T-helper 17 cell (primary cell): ENCODE measurements at regions not wholly inside any gene's neighbourhood (a gene's known extent, or its start where the extent isn't known, plus 50 kb on each side); places are given as distances from the start of the nearest gene placed in this dataset.

Source experiments
- ATAC-seq: fragments of 150-1000 bp; cut with Tn5 transposase; 2 replicates; pipeline ENCODE4 v1.10.0; 2021; ENCODE audit warnings: mild to moderate bottlenecking, moderate library complexity
- DNase-seq, 3 donors: peaks; one replicate each; pipeline versions ENCODE4 v3.0.0 to v3.0.0-alpha.2; 2020 to 2021
- H3K9me3 ChIP-seq: one replicate; pipeline ENCODE4 v1.7.0; 2013; ENCODE audit warnings: low read length, mild to moderate bottlenecking; ENCODE audit not compliant: control insufficient read depth, poor library complexity, severe bottlenecking
- H3K27ac Mint-ChIP-seq: one replicate; pipeline ENCODE4 v1.8.0; 2022; ENCODE audit warnings: mild to moderate bottlenecking, moderate library complexity, mixed read lengths
- H3K27me3 Mint-ChIP-seq: one replicate; pipeline ENCODE4 v1.8.0; 2022; ENCODE audit warnings: mixed read lengths
- H3K36me3 Mint-ChIP-seq: one replicate; pipeline ENCODE4 v1.8.0; 2022; ENCODE audit warnings: low read depth, mixed read lengths
- H3K4me1 Mint-ChIP-seq: one replicate; pipeline ENCODE4 v1.8.0; 2022; ENCODE audit warnings: mild to moderate bottlenecking, mixed read lengths
- H3K4me3 Mint-ChIP-seq: one replicate; pipeline ENCODE4 v1.8.0; 2022; ENCODE audit warnings: mild to moderate bottlenecking, moderate library complexity, mixed read lengths

DNA sequence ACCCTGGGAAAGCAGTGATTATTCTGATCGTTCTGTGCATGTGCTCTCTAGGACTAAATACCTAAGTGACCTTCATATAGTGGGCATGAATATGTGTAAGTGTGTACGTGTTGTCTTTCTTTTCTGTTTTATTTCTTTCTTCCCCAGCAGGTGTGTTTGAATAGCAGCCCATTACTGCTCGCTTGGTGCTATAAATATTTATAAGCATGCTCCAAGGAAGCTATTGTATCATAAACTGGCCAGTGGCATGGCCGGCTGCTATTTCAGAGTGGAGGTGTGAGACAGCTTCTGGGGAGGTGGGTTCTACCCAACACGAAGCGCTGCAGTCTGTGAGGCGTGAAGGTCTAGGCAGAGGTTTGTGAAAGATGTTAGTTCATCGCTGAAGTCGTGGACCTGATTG, 641.8 kb downstream of the NTRK3 start:
- Mint-ChIP-seq H3K4me1 (no peaks in the 10 kb centered on the region), H3K27me3 (peaks cover 13% of the 10 kb centered on the region), H3K4me3 (no peak overlapping the region), H3K36me3 (peaks cover 2% of the 10 kb centered on the region), H3K27ac (no peak overlapping the region)
- H3K9me3 ChIP-seq: no peaks in the 10 kb centered on the region
- no peak for DNase-seq
- ATAC-seq: no peak

DNA sequence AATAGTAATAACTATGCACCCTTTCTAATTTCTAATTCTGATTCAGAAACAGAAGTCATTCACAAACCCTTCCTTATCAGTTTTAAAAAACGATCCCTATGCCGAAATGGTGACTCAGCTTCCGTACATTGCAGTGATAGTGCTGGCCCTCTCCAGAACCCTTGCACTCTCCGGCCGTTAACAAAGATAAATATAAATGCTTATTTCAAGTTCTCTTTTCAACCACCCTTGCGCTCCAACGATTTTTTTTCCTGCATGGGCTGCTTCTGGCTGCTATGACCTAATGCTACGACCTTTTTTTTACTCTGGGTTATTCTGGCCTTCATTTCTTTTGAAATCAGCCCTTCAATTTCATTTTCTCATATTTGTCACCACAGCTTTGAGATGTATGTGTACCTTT, 646.2 kb downstream of the NTRK3 start:
- H3K27ac Mint-ChIP-seq: no peak overlapping the region
- H3K4me1 Mint-ChIP-seq: no peaks in the 10 kb centered on the region
- no peak overlapping the region for H3K4me3 Mint-ChIP-seq
- no peaks in the 10 kb centered on the region for H3K9me3 ChIP-seq
- H3K36me3 Mint-ChIP-seq: peaks cover 2% of the 10 kb centered on the region
- no peak for DNase-seq
- peaks cover 15% of the 10 kb centered on the region for H3K27me3 Mint-ChIP-seq
- no peak for ATAC-seq

DNA sequence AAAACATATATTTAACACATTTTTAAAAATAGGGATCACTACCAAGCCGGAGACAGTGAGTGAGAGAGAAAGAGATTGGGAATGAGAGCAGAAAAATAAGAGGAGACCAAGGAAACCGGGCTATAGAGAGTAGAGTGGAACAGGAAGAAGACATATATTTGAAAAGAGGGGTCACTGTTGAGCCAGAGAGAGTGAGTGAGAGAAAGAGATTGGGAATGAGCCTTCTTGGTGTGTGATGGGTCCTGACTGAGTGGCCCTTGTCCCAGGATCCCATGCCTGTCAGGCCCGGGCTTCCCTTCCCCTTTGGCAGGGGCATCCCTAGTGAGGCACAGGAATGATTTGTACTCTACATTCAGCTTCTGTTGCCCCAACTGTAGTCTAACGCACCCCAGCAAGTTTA, 646.6 kb downstream of the NTRK3 start:
- H3K9me3 ChIP-seq: no peaks in the 10 kb centered on the region
- ATAC-seq (no peak), DNase-seq (no peak)
- Mint-ChIP-seq H3K36me3 (peaks cover 2% of the 10 kb centered on the region), H3K4me1 (no peaks in the 10 kb centered on the region), H3K27me3 (peaks cover 15% of the 10 kb centered on the region), H3K4me3 (no peak overlapping the region), H3K27ac (no peak overlapping the region)

DNA sequence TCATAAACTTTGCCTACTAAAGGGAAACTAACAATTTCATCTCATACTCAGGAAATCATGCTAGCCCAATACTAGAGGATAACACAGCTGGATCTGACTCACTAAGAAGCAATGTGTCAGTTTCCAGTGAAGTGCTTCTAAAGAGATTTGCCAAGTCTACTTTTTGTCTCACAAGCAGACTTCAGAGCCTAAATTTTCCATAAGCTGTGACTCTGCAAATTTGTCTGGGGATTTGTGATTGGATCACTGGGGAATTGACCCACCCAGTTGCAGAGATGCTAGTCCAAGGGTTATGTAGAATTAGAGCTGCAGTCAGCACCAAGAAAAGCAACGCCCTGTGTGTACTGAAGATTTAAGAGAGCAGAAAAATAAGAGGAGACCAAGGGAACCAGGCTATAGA, 647.1 kb downstream of the NTRK3 start:
- Mint-ChIP-seq H3K27ac (no peak overlapping the region), H3K4me1 (no peaks in the 10 kb centered on the region), H3K27me3 (peaks cover 15% of the 10 kb centered on the region), H3K4me3 (no peak overlapping the region), H3K36me3 (peaks cover 2% of the 10 kb centered on the region)
- DNase-seq: no peak
- no peaks in the 10 kb centered on the region for H3K9me3 ChIP-seq
- ATAC-seq: no peak

DNA sequence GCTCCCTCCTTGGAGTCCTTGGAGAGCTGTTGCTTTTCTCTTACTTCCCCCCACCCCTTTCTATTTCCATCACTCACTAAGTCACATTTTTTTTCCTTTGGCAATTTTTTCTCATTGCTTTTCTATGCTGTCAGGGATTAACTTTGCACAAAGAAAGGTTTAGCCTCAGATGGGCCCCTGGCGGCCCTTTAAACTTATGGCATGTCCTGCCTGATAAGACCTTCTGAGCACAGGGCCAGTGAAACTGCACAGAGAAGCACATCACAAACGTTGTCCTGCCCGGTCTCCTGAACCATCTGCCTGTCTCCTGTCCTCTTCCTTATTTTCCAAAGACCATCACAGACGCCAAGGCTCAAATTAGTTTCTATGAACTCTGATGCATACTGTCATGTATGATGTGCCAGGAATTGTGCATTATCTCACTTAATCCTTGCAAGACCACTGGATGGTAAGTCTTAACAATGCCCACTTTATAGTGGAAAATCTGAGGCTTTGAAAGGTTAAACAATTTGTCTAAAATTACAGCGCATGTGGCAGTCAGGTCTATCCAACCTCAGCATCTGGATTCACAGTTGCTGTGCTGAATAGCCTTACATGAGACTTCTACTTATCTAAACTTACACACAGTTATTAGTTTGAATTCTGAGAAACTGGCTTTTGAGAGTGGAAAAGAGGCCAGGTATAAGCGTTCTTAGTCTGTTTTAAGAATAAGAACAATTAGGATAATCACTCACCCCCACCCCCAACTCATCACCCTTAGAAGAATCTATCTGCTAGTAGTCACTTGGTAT, 648.1 kb downstream of the NTRK3 start:
- H3K4me3 Mint-ChIP-seq: no peak overlapping the region
- peaks cover 15% of the 10 kb centered on the region for H3K27me3 Mint-ChIP-seq

DNA sequence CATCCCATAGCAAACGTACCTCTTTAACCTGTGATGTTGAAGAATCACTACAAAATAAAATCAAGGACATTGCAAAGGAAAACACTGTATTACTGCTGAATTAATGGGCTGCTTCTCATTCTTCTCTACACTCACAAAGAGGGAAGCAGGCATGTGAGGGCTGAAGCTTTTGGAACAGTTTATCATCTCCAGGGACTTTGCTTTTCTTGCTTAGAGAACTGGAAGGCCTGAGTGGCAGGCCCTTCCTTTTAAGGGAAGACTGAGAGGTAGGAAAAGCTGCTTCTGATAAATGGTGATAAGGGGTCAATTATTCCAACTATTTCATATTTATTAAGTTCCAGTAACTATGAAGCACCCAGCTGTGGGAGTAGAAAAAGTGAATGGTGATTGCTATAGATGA, 649.6 kb downstream of the NTRK3 start:
- no peak for ATAC-seq
- no peak overlapping the region for H3K27ac Mint-ChIP-seq
- peaks cover 15% of the 10 kb centered on the region for H3K27me3 Mint-ChIP-seq
- DNase-seq: no peak
- no peaks in the 10 kb centered on the region for H3K36me3 Mint-ChIP-seq
- no peaks in the 10 kb centered on the region for H3K4me1 Mint-ChIP-seq
- no peak overlapping the region for H3K4me3 Mint-ChIP-seq
- H3K9me3 ChIP-seq: no peaks in the 10 kb centered on the region

More for the DNA sequence above, 648.1 kb downstream of the NTRK3 start:
- ATAC-seq (no peak), DNase-seq (no peak)
- Mint-ChIP-seq H3K4me1 (no peaks in the 10 kb centered on the region), H3K36me3 (peaks cover 2% of the 10 kb centered on the region), H3K27ac (no peak overlapping the region)
- H3K9me3 ChIP-seq: no peaks in the 10 kb centered on the region

DNA sequence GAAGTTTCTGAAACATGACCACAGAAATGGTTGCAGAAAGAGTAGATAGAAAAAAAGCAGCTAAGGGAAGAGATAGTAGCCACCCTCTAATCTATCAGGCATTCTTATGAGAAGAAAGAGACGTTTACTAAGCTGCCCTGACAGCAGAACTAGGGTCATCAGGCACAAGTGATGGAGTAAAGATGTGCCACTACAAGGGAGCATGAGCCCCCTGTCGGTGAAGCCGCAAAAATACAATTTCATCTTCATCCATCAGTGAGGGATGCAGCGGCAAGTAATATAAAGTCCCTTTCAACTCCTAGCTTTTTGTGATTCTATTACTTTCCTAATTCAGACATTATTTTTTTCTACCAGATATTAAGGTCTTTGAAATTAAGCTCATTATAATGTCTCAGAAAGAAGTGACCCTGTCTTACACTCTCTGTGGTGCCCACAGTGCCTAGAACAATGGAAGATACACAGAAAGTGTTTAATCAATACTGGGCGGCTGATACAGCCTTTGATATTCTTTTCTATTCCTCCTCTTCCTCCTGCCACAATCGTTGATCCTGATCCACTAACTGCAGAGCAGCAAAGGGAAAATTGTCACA, 651.6 kb downstream of the NTRK3 start:
- no peaks in the 10 kb centered on the region for H3K4me1 Mint-ChIP-seq
- peaks cover 6% of the 10 kb centered on the region for H3K27me3 Mint-ChIP-seq
- no peak overlapping the region for H3K4me3 Mint-ChIP-seq
- DNase-seq: no peak
- no peaks in the 10 kb centered on the region for H3K9me3 ChIP-seq
- no peak overlapping the region for H3K27ac Mint-ChIP-seq
- H3K36me3 Mint-ChIP-seq: no peaks in the 10 kb centered on the region
- ATAC-seq: no peak

DNA sequence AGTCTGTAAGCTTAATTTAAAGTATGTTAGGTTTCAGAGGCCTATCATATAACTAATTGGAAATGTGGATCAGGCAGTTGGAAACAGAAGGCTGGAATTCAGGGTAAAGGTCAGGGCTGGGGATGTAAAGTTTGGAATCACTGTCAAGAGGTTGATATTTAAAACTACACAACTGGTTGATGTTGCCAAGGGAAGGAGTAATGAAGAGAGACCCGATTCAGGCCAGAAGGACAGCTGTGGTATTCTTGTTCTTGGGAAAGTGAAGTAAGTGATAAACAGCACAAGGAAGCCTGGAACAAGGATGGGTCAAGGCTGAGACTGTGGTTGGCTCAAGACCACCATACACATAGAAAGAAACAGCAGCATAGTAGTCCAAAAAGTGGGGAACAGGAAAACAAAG, 654.2 kb downstream of the NTRK3 start:
- no peak overlapping the region for H3K4me3 Mint-ChIP-seq
- H3K4me1 Mint-ChIP-seq: peaks cover 6% of the 10 kb centered on the region
- no peak overlapping the region for H3K27ac Mint-ChIP-seq
- no peaks in the 10 kb centered on the region for H3K9me3 ChIP-seq
- ATAC-seq (no peak), DNase-seq (no peak)
- no peaks in the 10 kb centered on the region for H3K36me3 Mint-ChIP-seq
- peaks cover 6% of the 10 kb centered on the region for H3K27me3 Mint-ChIP-seq

DNA sequence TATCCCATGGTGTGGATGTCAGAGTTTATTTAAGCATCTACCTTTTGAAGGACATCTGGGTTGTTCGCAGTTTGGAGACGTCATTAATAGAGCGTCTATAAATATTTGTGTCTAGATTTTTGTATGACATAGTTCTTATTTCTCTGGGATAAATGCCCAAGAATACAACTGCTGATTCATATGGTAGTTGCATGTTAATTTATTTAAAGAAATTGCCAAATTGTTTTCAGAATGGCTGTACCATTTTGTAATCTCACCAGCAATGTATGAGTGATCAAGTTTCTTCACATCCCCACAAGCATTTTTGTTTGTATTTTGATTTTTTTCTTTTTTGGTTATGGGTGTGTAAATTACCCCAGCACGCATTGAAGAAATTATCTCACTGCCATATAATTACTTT, 656.9 kb downstream of the NTRK3 start:
- H3K4me3 Mint-ChIP-seq: no peak overlapping the region
- no peaks in the 10 kb centered on the region for H3K36me3 Mint-ChIP-seq
- H3K9me3 ChIP-seq: no peaks in the 10 kb centered on the region
- ATAC-seq: no peak
- H3K4me1 Mint-ChIP-seq: peaks cover 12% of the 10 kb centered on the region
- no peak for DNase-seq
- no peaks in the 10 kb centered on the region for H3K27me3 Mint-ChIP-seq
- H3K27ac Mint-ChIP-seq: no peak overlapping the region

DNA sequence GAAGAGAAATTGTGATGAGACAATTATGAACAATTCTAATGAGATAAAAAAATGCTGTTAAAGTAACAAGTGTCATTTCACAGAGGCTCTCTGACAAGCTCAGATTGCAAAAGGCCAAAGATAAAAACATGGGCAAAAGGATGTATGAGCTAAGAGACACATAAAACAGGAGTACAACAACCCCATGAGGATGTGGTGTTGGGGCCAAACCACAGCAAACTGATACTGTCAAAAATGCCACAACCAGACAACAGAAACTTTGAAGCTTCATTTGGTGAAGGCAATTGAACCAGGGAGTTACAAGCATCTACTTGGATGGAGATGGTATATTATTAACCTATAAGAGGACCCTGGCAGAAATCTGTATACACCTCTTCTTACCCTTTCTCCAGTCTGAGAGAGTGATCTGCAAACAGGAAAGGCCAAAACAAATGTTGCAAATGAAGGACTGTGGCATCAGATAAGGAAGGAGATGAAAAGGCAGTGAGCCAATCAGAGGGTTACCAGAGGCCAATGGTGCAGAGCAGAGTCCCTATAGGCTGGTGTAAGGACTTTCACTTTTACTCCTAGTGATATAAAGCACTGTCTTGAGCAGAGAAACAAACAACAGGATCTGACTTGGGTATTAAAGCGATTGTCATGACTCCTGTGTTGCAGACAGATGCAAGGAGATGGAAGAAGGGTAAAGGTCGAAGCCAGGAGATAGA, 659.0 kb downstream of the NTRK3 start:
- Mint-ChIP-seq H3K36me3 (no peaks in the 10 kb centered on the region), H3K4me3 (peak overlapping the region; percentile 60), H3K27me3 (no peaks in the 10 kb centered on the region), H3K27ac (peak overlapping the region; percentile 64), H3K4me1 (peaks cover 12% of the 10 kb centered on the region)
- no peaks in the 10 kb centered on the region for H3K9me3 ChIP-seq
- DNase-seq (no peak), ATAC-seq (peak; percentile 85)

DNA sequence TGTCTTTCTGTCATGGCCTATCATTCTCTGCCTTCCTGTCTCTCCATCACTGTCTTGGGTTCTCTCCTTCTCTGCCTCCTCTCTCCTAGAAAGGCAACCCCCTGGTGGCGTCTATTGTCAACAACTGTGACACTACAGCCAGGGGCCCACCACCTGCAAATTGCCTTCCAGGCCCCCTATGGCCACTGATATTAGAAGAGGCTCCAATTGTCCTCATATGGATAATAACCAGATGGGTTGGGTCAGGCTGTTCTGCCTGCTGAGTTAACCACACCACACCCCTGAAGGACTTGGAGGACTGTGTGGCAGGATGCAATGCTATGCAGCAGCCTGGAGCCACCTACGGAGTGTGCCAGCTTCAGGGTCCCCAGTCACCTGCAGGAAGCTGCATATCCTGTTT, 665.0 kb downstream of the NTRK3 start:
- H3K9me3 ChIP-seq: no peaks in the 10 kb centered on the region
- no peak for DNase-seq
- H3K4me3 Mint-ChIP-seq: no peak overlapping the region

DNA sequence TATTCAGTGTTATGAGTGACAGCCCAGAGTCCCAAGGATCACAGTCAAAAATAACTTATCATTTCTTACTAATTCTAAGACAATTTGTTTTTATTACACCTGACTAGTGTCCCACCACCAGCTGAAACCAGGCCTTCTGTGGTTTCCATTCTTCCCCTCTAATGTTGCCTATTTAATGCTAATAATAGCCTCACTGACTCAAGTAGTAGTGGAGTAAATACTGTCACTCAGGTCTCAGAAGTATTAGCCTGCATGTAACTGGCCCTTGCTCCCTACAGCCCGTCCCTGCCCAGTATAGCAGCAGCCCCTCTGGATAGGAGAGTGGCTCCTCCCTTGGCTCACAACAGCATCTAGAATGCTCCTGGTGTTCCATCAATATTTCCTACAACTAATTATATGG, 665.5 kb downstream of the NTRK3 start:
- H3K4me1 Mint-ChIP-seq: no peaks in the 10 kb centered on the region
- DNase-seq (no peak), ATAC-seq (no peak)
- H3K27me3 Mint-ChIP-seq: no peaks in the 10 kb centered on the region
- no peaks in the 10 kb centered on the region for H3K9me3 ChIP-seq
- no peak overlapping the region for H3K27ac Mint-ChIP-seq
- no peak overlapping the region for H3K4me3 Mint-ChIP-seq
- peaks cover 2% of the 10 kb centered on the region for H3K36me3 Mint-ChIP-seq

More for the DNA sequence above, 665.0 kb downstream of the NTRK3 start:
- no peak for ATAC-seq
- no peak overlapping the region for H3K27ac Mint-ChIP-seq
- H3K27me3 Mint-ChIP-seq: no peaks in the 10 kb centered on the region
- H3K4me1 Mint-ChIP-seq: no peaks in the 10 kb centered on the region
- peaks cover 2% of the 10 kb centered on the region for H3K36me3 Mint-ChIP-seq

DNA sequence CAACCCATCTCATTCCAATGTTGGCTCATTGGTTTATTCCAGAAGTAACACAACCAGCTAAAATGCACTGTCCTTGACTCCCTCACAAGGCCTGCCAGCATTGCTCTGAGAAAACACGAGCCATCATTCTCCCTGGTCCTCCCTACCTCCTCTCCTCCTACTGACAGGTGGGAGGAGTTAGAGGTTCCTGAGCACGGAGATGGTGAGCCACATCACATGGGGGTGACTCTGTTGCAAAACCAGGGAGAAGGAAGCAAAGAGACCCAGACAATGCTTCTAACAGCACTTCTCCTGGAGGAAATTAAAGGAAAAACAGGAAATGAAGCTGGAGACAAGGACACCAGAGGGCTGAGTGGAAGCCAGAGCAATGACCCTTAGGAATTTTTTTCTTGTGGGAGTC, 667.4 kb downstream of the NTRK3 start:
- ATAC-seq (no peak), DNase-seq (no peak)
- H3K36me3 Mint-ChIP-seq: peaks cover 2% of the 10 kb centered on the region
- H3K4me1 Mint-ChIP-seq: no peaks in the 10 kb centered on the region
- H3K27me3 Mint-ChIP-seq: peaks cover 6% of the 10 kb centered on the region
- no peak overlapping the region for H3K4me3 Mint-ChIP-seq
- H3K27ac Mint-ChIP-seq: no peak overlapping the region
- H3K9me3 ChIP-seq: no peaks in the 10 kb centered on the region
